Transverse colon (tissue), 4 donors: ENCODE measurements at regions not wholly inside any gene's neighbourhood (a gene's known extent, or its start where the extent isn't known, plus 50 kb on each side); places are given as distances from the start of the nearest gene placed in this dataset.

Experiments used
- DNase-seq: peaks from one replicate; pipeline ENCODE4 v3.0.0-alpha.2; 2019
- H3K27ac ChIP-seq, 4 donors: fragments of 200-600 bp; sonication (generic); 2 replicates each; pipeline ENCODE4 v1.5.1; 2016 to 2018; ENCODE audit warnings: inconsistent platforms in 4 of 4
- H3K27me3 ChIP-seq: fragments of 200-600 bp; sonication (generic); 2 replicates; pipeline ENCODE4 v1.5.1; 2017; ENCODE audit warnings: inconsistent platforms
- H3K36me3 ChIP-seq, 4 donors: fragments of 200-600 bp; sonication (generic); 2 replicates each; pipeline ENCODE4 v1.5.1; 2017 to 2019; ENCODE audit warnings: inconsistent platforms in 4 of 4
- H3K4me1 ChIP-seq, 4 donors: fragments of 200-600 bp; sonication (generic); 2 replicates each; pipeline ENCODE4 v1.5.1; 2017 to 2020; ENCODE audit warnings: inconsistent platforms in 4 of 4
- H3K4me3 ChIP-seq, 4 donors: fragments of 200-600 bp; sonication (generic); 1 replicate in 1 of 4; 2 replicates in 3 of 4; pipeline versions ENCODE4 v1.5.1 to v1.6.1; 2017 to 2019; ENCODE audit warnings: inconsistent platforms in 4 of 4
- H3K9me3 ChIP-seq, 2 donors: fragments of 200-600 bp; sonication (generic); 2 replicates each; pipeline ENCODE4 v1.5.1; 2017 to 2019; ENCODE audit warnings: inconsistent platforms in 2 of 2
- EP300 ChIP-seq: sonication (generic); formaldehyde crosslinking; IDR thresholded peaks from one replicate; pipeline ENCODE4 v1.6.1; 2017; ENCODE audit warnings: antibody characterized with exemption, low read depth
- POLR2A ChIP-seq: fragments of 450-650 bp; IDR thresholded peaks from one replicate; pipeline ENCODE4 v1.6.1; 2016; ENCODE audit warnings: antibody characterized with exemption, mild to moderate bottlenecking, moderate library complexity
- POLR2AphosphoS5 ChIP-seq, 3 donors: sonication (generic); formaldehyde crosslinking; IDR thresholded peaks; one replicate each; pipeline ENCODE4 v1.6.1; 2016; ENCODE audit warnings: antibody characterized with exemption in 3 of 3
- WGBS, 2 donors: methylation state at CpG; one replicate each; pipeline ENCODE4 v1.1.5; 2018; ENCODE audit warnings: low coverage in 1 of 2; 5-methylcytosine and 5-hydroxymethylcytosine counted together
- in situ Hi-C, 4 donors: fragments of 200-750 bp; cut with MboI; loops; one replicate each; pipeline versions ENCODE4 v1.15.0 to v1.15.1; 2017; ENCODE audit warnings: low sequenced_read_pairs in 3 of 4, low pct_ligation_motif_present in 1 of 4, low pct_unique_long_range_greater_than_20kb in 1 of 4
- intact Hi-C: fragments of 100-400 bp; cut with DNase I; formaldehyde crosslinking; loops from one replicate; pipeline ENCODE4 v1.15.1; 2023; ENCODE audit warnings: low total_unique reads
- TF ChIP-seq, protein P1 (sequence below), 5 experiments: fragments of 200-600 bp in 3 of 5; fragments of 450-650 bp in 2 of 5; sonication (generic) in 3 of 5; IDR thresholded peaks; 1 replicate in 2 of 5; 2 replicates in 3 of 5; pipeline ENCODE4 v1.5.1; 2016 to 2017; ENCODE audit warnings: antibody characterized with exemption in 5 of 5, inconsistent platforms in 3 of 5, mild to moderate bottlenecking in 2 of 5, moderate library complexity in 1 of 5

DNA sequence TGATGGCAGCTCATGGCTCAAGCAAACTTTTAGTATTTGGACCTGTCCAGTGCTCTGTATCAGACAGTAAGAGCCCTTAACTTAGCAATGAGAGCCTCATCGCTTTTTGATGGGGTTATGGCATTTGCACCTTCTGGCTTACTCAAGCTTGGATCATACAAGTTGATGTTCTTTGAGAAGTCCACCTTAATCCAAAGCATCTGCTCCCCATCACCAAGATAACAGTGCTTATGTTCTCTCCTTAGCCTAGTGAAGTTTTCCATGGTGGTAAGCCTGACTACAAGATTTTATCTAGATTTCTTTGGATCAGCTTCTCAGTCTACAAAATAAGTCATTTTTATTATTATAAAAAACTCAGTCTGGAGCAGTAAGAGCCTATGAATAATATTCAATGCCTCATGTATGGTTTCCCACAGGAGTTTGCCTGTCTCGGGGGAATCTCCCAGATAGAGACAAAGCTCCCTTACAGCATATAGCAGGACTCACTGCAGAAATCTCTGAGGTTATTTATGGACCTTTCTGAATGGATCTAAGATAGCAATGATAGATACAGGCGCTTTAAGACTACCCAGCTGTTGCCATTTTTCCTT is 472.2 kb upstream of the LINC00305 start:
- H3K36me3 ChIP-seq = no peaks in the 10 kb centered on the region
- H3K27ac ChIP-seq = no peak overlapping the region
- H3K9me3 ChIP-seq = no peaks in the 10 kb centered on the region
- H3K4me1 ChIP-seq = no peaks in the 10 kb centered on the region
- H3K27me3 ChIP-seq = no peaks in the 10 kb centered on the region
- WGBS, 2 donors = 82 to 84% methylated on average over 3 of the region's 3 CpGs
- in situ Hi-C loops (no loop called here), intact Hi-C loops (no loop called here)
- no peak for DNase-seq
- TF ChIP-seq EP300 (no peak), POLR2A (no peak), POLR2AphosphoS5 (IDR thresholded peaks at IDR 0.05) (no peak)
- TF ChIP-seq, protein P1, sequence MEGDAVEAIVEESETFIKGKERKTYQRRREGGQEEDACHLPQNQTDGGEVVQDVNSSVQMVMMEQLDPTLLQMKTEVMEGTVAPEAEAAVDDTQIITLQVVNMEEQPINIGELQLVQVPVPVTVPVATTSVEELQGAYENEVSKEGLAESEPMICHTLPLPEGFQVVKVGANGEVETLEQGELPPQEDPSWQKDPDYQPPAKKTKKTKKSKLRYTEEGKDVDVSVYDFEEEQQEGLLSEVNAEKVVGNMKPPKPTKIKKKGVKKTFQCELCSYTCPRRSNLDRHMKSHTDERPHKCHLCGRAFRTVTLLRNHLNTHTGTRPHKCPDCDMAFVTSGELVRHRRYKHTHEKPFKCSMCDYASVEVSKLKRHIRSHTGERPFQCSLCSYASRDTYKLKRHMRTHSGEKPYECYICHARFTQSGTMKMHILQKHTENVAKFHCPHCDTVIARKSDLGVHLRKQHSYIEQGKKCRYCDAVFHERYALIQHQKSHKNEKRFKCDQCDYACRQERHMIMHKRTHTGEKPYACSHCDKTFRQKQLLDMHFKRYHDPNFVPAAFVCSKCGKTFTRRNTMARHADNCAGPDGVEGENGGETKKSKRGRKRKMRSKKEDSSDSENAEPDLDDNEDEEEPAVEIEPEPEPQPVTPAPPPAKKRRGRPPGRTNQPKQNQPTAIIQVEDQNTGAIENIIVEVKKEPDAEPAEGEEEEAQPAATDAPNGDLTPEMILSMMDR (IDR thresholded peaks at IDR 0.05) = no peak
- H3K4me3 ChIP-seq = no peak overlapping the region

DNA sequence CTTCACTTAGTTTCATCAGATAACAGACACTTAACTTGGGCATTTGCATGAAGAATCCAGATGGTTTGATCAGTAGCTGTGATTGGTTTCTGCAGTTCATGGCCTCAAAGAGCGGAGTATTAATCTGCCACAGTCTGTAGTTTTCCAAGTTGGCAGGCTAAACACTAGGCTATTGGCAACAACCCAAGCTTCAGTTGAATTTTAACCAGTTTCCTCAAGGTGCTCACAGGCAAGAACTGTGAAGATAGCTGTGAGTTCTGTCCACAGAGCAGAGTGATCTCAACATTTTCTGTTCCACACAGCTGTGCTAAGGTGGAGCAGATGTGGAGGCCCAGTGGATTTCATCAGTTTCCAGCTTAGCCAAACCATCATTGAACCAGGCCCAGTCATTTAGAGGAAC is 469.5 kb upstream of the LINC00305 start:
- in situ Hi-C loops = no loop called here
- no peak for DNase-seq

DNA sequence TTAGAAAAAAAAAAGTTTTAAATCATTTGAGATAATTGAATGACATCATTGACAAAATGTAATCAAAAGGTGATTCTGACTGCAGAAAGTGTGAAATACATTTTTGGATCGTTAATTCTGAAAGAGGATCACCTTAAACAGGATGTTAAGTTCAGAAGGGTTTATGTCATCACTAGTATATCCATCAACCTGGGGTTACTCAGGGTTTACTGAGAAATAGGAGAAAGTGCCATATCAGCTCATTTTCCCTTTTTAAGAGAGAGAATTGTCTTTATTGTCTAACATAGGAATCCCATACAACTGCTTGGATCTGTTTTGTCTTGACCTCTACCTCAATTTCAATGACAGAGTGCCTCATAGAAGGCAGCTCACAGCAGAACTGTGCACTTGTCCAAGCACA is 466.1 kb upstream of the LINC00305 start:
- in situ Hi-C loops = no loop called here
- WGBS, 2 donors = 33 to 58% methylated on average over 1 of the region's 1 CpG
- intact Hi-C loops = no loop called here
- H3K27me3 ChIP-seq = no peaks in the 10 kb centered on the region
- H3K9me3 ChIP-seq = no peaks in the 10 kb centered on the region
- H3K4me1 ChIP-seq = no peaks in the 10 kb centered on the region
- TF ChIP-seq, protein P1 (IDR thresholded peaks at IDR 0.05) = no peak
- H3K4me3 ChIP-seq = no peak overlapping the region
- DNase-seq = no peak
- H3K27ac ChIP-seq = no peak overlapping the region
- H3K36me3 ChIP-seq = no peaks in the 10 kb centered on the region

More for the DNA sequence above, 469.5 kb upstream of the LINC00305 start:
- Histone ChIP-seq H3K36me3 (no peaks in the 10 kb centered on the region), H3K27ac (no peak overlapping the region), H3K4me3 (no peak overlapping the region), H3K9me3 (no peaks in the 10 kb centered on the region), H3K27me3 (no peaks in the 10 kb centered on the region), H3K4me1 (no peaks in the 10 kb centered on the region)
- intact Hi-C loops = no loop called here
- 67% methylated on average over 1 of the region's 1 CpG; no CpG with 5 or more reads in 1 of the 2 donors for WGBS, 2 donors
- TF ChIP-seq, protein P1 (IDR thresholded peaks at IDR 0.05) = no peak
- no peak for TF ChIP-seq POLR2A
- no peak for TF ChIP-seq POLR2AphosphoS5 (IDR thresholded peaks at IDR 0.05)
- no peak for TF ChIP-seq EP300

DNA sequence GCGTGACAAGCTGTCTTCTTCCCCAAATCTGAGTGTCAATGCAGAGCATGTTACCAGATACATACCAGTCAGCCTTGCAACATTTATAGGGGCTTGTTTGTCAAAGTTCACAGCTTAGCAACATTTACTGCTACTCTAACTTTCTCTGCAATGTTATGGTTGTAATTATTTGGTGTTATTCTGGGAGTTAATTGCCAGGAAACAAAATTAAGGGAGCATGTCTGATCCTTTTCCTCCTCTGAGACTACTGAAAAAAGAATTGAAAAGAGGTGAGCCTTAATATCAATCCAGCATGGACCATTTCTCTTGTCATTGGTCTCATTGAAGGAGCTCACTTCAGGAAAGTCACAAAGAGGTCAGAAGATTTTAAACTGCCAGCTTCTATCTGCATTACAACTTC is 465.6 kb upstream of the LINC00305 start:
- Histone ChIP-seq H3K27me3 (no peaks in the 10 kb centered on the region), H3K9me3 (no peaks in the 10 kb centered on the region), H3K27ac (no peak overlapping the region), H3K4me1 (no peaks in the 10 kb centered on the region), H3K36me3 (no peaks in the 10 kb centered on the region), H3K4me3 (no peak overlapping the region)
- intact Hi-C loops = no loop called here
- no peak for DNase-seq
- in situ Hi-C loops = no loop called here
- 25 to 67% methylated on average over 1 of the region's 1 CpG for WGBS, 2 donors
- TF ChIP-seq, protein P1 (IDR thresholded peaks at IDR 0.05) = no peak
- TF ChIP-seq POLR2AphosphoS5 (IDR thresholded peaks at IDR 0.05) (no peak), POLR2A (no peak), EP300 (no peak)
